ENCODE measurements at regions not wholly inside any gene's neighbourhood (a gene's known extent, or its start where the extent isn't known, plus 50 kb on each side); places are given as distances from the start of the nearest gene placed in this dataset.
"Not testable (repeated sequence)": the region's sequence is repeated elsewhere in the genome, so short reads cannot be mapped to it uniquely, and the experiment has no call there.

DNA sequence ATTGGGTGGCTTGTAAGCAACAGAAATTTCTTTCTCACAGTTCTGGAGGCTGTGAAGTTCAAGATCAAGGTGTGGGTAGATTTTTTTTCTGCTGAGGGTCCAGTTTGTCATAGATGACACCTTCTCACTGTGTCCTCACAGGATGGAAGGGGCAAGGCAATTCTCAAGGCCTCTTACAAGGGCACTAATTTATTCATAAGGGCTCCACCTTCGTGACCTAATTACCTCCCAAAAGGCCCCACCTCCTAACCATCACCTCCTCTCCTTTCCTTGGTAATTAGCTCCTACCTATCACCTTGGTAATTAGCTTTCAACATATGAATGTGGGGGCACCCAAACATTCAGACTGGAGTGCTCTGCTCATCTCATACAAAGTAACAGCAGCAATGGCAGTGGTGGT lies 92.3 kb upstream of the CD44 start:
- DNase-seq, result no peak

DNA sequence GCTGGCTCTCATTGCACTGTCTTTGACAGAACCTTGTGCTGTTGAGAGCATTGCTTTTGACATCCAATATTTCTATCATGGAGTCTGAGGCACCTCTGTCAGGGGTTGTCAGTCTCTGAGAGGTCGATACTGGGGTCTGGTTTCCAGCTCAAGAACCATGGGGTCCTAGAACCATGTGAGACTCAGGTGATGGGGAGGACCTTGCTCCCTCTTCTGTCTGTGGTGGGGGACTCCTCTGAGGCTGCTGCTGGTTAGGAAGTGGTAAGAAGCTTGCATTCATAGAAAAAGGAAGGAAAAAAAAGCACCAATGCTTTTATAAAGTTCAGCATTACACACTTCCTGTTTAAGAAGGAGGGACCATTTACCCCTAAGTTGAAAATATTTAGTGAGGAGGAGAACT lies 91.8 kb upstream of the CD44 start:
- no peak for DNase-seq

DNA sequence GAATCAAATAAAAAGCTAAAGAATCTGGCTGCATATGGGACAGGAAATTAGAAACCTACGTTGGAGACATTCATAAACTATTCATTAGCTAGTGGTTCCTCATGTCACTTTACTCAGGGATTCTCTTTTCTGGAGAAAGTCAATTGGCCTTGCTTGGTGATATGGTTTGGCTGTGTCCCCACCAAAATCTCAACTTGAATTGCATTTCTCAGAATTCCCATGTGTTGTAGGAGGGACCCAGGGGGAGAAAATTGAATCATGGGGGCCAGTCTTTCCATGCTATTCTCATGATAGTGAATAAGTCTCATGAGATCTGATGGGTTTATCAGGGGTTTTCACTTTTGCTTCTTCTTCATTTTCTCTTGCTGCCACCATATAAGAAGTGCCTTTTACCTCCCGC lies 91.2 kb upstream of the CD44 start:
- DNase-seq, result no peak

DNA sequence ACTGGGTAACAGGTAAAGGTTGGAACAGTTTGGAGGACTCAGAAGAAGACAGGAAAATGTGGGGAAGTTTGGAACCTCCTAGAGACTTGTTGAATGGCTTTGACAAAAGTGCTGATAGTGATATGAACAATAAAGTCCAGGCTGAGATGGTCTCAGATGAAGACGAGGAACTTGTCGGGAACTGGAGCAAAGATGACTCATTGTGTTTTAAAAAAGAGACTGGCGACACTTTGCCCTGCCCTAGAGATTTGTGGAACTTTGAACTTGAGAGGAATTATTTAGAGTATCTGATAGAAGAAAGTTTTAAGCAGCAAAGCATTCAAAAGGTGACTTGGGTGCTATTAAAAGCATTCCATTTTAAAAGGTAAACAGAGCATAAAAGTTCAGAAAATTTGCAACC lies 90.6 kb upstream of the CD44 start:
- not testable (repeated sequence) for DNase-seq

DNA sequence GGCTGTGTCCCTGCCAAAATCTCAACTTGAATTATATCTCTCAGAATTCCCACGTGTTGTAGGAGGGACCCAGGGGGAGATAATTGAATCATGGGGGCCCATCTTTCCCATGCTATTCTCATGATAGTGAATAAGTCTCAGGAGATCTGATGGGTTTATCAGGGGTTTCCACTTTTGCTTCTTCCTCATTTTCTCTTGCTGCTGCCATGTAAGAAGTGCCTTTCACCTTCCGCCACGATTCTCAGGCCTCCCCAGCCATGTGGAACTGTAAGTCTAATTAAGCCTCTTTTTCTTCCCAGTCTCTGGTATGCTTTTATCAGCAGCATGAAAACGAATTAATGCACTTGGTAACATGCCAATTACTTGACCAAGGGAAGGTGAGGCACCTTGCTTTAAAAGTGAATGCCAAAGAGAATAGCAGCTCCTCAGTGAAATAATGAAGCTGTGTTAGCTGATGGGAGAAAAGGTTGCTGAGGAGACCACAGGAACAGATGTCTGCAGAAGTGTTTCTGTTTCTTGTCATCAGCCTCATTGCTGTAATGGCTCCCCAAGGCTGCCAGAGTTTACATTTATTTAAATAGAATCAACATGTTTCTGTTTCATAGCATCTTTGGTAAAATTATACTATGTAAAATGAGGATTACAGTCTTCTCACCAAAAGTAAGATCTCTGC lies 89.0 kb upstream of the CD44 start:
- DNase-seq, result no peak

DNA sequence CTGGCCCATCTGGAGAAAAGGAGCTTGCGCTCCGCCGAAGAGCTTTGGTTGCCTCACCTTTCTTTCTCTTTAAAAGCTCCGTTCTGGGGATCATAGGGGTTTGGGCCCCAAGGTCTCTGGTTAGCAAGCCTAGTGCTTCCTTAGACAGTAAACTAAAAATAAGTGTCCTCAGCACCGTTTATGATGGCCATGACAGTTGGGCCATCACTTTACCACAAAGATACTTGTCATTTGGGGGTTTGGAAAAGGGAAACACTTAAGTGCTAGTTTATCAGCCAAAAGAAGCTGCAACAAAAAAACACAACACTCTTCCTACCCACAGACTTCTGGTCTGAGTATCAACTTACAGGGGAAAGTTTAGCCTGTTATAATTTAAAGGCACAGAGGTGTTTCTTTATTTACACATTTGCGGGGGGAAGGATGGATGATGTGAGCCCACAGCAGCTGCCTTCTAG lies 88.4 kb upstream of the CD44 start:
- no peak for DNase-seq

DNA sequence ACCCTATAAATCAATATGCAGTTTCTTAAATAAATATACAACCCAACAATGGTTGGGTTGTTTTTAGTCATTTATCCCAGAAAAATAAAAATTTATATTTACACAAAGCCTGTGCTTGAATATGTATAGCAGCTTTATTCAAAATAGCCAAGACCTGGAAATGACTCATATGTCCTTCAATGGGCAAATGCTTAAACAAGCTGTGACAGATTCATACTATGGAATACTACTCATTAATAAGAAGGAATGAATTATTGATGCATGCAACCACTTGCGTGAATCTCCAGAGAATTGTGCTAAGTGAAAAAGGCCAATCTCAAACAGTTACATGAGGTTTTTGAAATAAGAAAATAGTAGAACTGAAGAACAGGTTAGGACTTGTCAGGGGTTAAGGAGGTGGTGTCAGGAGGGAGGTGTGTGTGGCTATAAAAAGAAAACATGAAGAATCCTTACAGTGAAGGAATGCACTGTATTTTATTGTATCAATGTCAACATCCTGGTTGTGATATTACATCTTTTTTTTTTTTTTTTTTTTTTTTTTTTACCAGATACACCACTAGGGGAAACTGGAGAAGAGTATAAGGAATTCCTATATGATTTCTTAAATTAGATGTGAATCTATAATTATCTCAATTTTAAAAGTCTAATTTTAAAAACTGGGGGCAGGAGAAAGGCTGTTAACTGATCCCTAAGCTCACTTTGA lies 82.4 kb upstream of the CD44 start:
- no peak for DNase-seq

GRCh38 chr11:35057926-35058668 lies 80.9 kb upstream of the CD44 start:
- no peak for DNase-seq

- DNase-seq, result no peak
These were observed 80.1 kb upstream of the CD44 start for GRCh38 chr11:35058669-35059434.

GRCh38 chr11:35061516-35062440 lies 77.2 kb upstream of the CD44 start:
- DNase-seq, result no peak

DNA sequence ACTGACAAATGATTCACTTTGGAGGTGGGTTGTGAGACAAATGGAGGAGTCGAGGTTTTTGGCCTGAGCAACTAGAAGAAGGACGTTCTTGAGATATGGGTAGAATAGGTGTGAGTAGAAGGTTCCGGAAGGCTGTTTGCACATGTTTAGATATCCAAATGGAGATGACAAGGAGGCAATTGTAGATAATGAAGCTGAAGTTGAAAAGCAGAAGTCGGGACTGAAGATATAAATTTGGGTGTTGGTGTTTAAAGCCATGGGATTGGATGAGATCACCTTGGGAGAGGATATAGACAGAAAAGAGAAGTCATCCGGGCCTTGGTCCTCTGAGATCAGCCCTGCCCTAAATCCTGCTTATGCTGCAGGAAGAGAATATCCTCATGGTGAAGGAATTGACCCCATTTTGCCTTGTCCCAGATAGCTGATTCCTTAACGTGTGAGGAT lies 75.5 kb upstream of the CD44 start:
- no peak for DNase-seq

- no peak for DNase-seq
These were observed 74.7 kb upstream of the CD44 start for GRCh38 chr11:35064114-35064800.

DNA sequence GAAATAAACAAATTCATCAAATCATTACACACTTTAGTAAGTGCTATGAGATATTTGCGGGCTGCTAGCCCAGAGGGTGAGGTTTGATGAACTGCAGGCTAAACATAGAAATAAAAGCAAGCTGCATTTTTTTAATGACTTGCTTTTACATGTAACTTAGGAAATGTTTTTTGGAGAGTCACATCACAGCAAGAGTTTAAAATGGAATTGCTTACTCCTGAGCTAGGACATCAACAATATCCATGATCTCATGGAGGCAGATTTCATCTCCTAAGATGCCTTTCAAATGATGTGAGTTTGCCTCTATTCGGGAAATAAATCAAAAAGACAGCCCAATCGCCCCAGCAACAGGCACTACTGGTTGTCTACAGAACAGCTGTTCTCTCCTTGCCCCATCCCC lies 73.4 kb upstream of the CD44 start:
- no peak for DNase-seq

- no peak for DNase-seq
These were observed 72.9 kb upstream of the CD44 start for GRCh38 chr11:35066030-35066429.

- DNase-seq, result no peak
These were observed 72.1 kb upstream of the CD44 start for GRCh38 chr11:35066783-35067423.

- DNase-seq, result no peak
These were observed 67.2 kb upstream of the CD44 start for GRCh38 chr11:35071722-35072121.

DNA sequence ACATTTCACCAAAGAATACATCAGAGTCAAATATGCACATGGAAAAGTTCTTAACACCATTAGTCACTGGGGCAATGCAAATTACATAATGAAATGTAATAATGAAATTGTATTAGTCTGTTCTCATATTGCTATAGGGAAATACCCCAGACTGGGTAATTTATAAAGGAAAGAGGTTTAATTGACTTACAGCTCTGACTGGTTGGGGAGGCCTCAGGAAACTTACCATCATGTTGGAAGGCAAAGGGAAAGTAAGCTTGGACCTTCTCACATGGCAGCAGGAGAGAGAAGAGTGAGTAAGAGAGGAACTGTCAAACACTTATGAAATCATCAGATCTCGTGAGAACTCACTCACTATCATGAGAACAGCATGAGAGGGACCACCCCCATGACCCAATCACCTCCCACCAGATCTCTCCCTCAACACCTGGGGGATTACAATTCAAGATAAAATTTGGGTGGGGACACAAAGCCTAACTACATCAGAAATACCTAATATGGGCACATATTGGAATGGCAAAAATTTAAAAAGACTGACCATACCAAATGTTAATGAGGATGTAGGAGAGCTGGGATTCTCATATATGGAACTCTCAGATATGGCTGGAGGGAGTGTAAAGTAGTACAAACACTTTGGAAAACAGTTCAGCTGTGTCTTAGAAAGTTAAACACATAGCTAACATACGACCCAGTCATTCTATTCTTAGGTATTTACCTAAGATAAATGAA lies 65.1 kb upstream of the CD44 start:
- no peak for DNase-seq

GRCh38 chr11:35076201-35077100 lies 62.5 kb upstream of the CD44 start:
- DNase-seq, result no peak

Measured in NCI-H526 (cell line).